Activated CD8-positive, alpha-beta memory T cell treated with anti-CD3 and anti-CD28 coated beads for 24 hours (primary cell): ENCODE measurements at regions not wholly inside any gene's neighbourhood (a gene's known extent, or its start where the extent isn't known, plus 50 kb on each side); places are given as distances from the start of the nearest gene placed in this dataset.

Experiments
- DNase-seq: peaks from one replicate; pipeline ENCODE4 v3.0.0-alpha.2; 2020

GRCh38 chr11:64502634-64503033, 53.1 kb upstream of the SLC22A11 start:
- DNase-seq: no peak

GRCh38 chr11:64503186-64503753, 52.5 kb upstream of the SLC22A11 start:
- DNase-seq: no peak

- DNase-seq: no peak
Measured at GRCh38 chr11:64504999-64505398, 50.7 kb upstream of the SLC22A11 start.
